ENCODE measurements at regions not wholly inside any gene's neighbourhood (a gene's known extent, or its start where the extent isn't known, plus 50 kb on each side); places are given as distances from the start of the nearest gene placed in this dataset.

GRCh38 chr2:238747114-238747513 is 100.8 kb upstream of the TWIST2 start:
- TF ChIP-seq CTCF (IDR thresholded peaks at IDR 0.05) (no peak), POLR2A (IDR thresholded peaks at IDR 0.05) (no peak)
